ENCODE measurements at regions not wholly inside any gene's neighbourhood (a gene's known extent, or its start where the extent isn't known, plus 50 kb on each side); places are given as distances from the start of the nearest gene placed in this dataset.

DNA sequence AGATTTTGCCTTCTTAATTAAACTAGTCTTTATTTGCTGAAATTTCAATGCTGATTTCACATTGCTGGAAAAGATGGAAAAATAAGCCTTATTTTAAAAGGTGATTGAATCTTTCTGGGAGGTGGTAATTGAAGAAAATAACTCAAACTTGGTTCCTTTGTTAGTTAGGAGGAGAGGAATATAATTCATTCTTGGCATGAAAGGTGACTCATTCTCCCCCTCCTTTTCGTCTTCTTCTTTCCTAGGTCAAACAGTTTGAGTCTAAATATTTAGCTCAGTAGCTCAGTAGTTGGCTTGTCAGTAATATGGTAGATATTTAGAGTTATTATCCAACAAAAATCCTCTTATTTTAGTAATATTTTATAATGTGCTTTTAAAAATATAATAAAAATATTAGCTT, 353.9 kb upstream of the MEF2C start:
- DNase-seq, result no peak

DNA sequence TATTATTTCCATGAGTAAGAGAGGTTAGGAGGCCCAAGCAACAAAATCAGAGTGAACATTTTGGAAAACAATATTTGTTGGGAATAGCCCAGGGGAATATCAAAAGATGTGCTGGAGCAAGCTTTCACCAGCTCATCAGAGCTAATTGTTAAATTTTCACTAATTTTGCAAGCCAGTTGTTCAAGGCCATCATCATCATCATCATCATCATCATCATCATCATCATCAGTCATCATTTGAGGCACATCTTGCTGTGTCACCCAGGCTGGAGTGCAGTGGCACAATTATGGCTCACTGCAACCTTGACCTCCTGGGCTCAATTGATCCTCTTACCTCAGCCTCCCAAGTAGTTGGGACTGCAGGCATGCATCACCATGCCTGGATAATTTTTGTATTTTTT, 350.5 kb upstream of the MEF2C start:
- no peak for DNase-seq

DNA sequence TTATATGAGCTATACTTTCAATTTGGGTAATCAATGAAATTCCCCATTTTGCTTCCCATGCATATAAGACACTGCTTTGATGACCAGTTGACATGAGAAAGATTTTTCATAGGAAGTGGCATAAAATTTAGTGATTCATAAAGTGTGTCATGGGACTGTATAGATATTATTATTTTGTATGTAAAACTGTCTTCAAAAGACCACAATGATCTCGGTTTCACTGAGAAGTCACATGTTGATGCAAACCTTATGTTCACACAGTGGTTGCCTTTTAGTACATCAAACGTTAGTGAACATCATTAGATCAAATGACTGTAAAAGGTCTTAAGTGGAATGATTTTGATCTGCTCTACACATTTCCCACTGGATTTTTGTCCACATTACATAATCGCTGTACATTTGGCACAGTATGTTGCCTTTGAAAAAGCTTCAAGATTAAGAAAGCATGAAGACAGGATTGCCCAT, 349.2 kb upstream of the MEF2C start:
- no peak for DNase-seq

DNA sequence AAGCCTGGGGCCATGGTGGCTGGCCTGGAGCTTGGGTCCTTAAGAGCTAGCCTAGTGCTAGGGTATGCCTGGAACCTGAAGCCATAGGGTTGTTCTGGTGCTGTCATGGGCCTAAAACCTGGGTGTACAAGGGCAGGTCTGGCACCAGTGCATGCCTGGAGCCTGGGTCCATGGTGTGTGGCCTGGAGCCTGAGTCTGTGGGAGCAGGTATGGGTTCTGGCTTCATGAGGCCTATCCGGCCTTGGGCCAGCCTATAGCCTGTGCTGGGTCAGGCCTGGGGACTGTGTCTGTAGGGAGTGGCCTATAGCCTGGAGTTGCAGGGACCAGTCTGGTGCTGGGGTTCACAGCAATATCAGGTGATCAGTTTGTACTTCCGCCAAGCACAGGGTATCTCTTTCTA, 347.2 kb upstream of the MEF2C start:
- no peak for DNase-seq

DNA sequence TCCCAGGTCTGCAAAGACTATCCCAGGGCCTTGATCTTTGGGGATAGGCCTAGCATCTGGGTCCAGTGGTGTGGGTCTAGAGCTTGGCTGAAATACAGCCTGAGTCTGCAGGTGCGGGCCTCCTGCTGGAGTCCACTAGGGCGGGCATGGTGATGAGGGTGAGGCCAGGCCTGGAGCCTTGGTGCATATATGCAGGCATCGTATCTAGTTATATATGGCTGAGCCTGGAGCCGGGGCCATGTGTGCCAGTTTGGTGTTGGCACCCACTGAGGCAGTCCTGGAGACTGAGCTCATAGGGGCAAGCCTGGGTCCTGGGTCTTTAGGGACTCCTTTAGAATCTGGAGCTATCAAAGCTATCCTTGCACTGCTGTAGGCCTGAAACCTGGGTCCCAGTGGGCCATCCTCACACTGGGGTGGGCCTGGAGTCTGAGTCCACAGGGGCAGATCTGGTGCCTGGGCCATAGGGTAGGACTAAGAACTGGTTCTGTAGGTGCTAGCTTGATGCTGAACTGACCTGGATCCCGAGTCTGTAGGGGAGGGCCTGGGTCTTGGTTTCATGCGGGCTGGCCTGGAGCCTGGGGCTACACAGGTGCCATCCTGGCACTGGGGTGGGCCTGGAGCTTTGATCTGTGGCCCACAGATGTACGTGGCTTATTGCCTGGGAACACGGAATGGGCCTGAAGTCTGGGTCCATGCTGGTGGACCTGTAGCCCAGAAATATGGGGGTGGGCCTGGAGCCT, 346.5 kb upstream of the MEF2C start:
- DNase-seq, result no peak

DNA sequence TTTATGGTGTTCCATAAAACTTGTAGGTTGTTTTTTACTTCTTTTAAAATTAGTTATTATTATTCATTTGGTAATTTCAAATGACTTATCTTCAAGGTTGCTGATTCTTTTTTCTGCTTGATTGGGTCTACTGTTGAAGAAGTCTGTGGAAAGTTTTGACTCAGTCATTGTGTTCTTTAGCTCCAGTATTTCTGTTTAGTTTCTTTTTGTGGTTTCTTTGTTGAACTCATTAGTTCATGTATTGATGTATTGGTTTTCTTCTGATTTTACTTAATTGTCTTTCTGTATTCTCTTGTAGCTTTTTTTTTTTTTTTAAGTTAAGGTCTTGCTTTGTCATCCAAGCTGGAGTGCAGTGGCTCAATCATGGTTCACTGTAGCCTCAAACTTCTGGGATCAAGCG, 345.4 kb upstream of the MEF2C start:
- DNase-seq, result no peak

DNA sequence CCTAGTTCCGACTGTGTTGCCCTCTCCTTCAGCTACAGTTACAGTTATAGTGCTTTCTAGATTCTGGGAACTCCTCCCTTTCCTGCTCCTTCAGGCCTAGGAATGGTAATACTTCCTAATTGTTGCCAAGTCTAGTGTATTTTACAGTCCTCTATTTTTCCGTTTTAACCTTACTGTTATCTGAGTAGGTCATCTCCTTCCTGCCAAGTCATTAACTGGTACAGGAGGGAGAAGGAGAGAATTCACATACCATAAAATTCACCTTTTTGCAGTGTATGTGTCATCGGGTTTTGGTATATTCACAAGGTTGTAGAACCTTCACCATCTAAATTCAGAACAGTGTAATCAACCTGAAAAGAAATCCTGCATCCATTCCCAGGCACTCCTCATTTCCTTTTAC, 335.4 kb upstream of the MEF2C start:
- no peak for DNase-seq

DNA sequence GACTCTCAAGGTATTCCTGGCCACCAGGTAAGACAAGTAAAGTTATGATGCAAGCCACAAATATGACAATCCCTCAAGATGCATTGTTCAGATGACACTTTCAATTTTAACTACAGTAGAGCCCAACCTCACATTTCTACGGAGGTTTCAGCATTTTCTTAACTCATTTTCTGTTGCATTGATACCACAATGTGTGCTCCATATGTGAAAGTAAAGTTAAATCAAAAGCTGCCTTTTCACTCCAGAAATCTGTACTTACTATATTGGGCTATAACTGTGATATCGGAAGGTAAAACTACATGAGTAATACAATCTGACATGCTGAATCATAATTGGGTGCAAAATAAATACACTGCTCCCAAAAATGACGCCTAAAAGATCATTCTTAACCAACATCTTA, 333.6 kb upstream of the MEF2C start:
- no peak for DNase-seq

DNA sequence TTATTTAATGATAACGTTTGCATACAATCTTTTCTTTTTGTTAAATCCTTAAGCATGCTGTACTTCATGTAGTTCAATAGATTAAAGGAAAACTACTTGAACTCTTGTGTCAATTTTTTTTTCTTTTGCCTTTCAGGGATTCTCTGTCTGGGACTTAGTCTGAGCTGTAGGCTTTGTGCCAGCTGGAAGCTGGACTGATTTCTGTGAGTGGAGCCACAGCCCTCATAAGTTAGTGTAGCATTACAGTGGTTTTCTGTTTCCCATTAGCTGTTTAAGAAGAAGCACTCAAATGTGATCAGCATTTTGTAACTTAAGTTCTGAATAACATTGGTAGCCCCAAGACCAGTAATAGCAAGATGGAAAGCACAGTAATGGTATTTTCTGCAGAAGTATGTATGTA, 330.6 kb upstream of the MEF2C start:
- DNase-seq, result no peak

DNA sequence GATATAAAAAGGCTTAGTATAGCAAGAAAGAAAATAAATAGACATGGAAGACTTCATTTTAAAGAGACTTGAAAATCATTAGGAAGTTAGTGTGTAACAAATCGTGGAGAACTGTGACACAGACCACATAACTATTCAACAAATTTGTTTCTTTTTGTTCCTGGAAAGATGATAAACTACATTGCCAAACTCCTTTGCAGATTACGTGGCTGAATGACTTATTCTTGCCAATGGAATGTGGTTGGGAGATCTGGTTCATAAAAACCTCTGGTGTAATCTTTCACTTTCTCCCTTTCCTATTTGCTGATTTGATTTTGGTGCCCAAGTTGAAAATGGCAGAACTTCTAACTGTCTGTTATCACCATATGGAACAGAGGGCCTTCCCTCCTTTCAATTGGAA, 328.9 kb upstream of the MEF2C start:
- DNase-seq, result no peak

DNA sequence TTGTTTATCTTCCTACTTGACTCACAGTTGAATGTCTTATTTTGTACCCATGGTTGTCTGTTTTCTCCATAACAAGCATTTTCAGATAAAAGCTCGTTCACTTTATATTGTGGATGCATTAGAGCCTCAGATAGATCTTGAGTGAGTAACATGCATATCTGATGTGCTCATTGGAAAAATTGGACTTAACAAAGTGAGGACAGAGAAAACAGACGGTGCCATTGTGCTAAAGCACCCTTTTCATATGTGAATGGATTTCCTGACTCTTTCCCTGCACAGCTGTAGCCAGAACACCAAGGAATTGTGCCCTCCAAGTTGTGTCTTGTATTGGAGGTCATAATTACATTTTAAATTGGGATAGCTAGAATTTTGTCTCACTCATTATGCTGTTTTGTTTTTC, 325.8 kb upstream of the MEF2C start:
- no peak for DNase-seq

DNA sequence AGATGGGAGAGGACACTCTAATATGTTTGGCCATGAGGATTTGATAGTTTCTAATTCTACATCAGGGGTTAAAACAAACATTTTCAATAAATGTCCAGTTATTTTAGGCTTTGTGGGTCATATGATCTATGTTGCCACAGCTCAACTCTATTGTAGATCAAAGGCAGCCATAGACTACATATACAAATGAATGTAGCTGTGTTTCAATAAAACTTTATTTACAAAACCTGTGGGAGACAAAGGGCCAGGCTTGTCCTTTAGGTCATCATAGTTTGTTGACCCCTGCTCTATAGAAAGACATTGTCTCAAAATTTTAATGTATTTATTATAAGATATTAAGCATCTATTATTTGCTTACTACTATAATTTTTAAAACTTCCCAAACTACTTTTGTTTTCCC, 325.4 kb upstream of the MEF2C start:
- DNase-seq, result no peak

DNA sequence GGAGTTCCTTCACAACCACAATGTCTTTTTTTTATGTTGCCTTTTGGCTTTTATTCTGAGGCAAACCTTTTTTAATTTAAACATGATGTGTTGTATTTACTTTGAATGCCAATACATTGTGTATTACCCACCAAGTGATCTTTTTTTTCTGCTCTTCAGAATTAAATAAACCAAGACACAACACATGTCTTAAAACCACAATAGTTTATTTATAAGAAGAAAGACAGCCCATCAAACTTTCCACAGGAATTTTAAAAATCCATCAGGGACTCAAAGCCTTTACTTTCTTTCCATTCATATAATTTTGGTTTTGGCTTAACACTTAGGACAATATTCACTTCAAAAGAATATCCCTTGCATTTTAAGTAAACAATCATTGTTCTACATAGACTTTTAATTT, 321.8 kb upstream of the MEF2C start:
- no peak for DNase-seq

DNA sequence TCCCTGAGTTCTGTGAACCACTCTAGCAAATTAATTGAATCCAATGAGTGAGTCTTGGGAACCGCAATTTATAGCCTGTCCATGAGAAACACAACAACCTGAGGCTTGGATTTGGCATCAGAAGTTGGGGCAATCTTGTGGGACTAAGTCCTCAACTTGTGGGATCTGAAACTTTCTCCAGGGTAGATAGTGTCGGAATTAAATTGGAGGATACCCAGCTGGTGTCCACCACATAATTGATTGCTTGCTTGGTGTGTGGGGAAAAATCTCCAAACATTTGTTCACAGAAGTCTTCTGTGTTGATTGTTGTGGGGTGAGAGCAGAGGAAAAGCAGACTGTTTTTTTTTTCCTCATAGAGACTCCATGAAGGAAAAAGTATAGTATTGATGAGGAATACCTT, 320.6 kb upstream of the MEF2C start:
- no peak for DNase-seq

DNA sequence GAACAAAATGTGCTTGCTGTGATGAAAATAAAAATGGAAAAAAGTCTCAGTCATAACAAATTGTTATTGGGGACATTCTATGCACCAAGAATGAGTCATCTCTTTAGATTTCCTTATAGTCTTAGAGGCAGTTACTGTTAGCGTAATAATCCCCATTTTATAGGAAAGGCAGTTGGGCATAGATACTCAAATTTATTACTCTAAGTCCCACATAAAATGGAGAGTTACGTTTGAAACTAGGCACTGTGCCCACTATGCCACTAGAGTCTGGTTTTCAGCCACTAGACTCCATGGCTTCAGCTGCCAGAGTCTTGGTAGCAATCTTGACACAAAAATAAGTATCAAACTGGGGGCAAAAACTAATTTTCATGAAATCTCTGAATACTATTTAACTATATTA, 317.9 kb upstream of the MEF2C start:
- DNase-seq, result no peak

DNA sequence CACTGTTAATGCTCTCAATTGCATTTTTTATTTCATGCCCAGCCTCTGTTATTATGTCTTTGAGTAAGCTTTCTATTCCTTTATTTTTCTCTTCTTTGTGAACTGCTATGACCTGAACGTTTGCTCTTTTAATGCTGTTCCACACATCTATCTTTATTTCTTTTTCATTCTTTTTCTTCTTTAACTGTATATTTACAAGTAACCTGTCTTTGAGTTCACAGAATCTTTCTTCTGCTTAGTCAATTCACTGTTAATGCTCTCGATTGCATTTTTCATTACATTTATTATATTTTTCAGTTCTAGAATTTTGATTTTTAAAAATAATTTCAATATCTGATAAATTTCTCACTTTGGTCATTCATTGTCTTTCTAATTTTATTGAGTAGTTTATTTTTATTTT, 316.3 kb upstream of the MEF2C start:
- DNase-seq, result no peak

DNA sequence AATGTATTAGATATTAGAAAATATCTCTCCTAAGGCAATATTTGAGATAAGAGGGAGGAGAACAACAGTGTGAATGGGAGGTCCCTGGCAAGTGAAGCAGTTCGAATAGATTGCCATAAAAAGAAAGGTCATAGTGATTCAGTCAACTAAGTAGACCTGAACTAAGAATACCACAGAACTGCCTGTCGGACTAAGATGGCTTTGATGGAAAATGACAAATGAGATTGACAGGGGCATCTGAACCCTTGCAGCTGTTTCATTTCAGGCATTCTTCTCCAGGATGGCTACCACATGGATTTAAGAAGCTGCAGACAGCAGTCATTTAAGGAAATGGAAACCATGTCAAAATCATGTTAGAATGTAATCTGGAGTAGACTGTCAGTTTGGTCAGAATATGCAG, 308.4 kb upstream of the MEF2C start:
- DNase-seq, result no peak

DNA sequence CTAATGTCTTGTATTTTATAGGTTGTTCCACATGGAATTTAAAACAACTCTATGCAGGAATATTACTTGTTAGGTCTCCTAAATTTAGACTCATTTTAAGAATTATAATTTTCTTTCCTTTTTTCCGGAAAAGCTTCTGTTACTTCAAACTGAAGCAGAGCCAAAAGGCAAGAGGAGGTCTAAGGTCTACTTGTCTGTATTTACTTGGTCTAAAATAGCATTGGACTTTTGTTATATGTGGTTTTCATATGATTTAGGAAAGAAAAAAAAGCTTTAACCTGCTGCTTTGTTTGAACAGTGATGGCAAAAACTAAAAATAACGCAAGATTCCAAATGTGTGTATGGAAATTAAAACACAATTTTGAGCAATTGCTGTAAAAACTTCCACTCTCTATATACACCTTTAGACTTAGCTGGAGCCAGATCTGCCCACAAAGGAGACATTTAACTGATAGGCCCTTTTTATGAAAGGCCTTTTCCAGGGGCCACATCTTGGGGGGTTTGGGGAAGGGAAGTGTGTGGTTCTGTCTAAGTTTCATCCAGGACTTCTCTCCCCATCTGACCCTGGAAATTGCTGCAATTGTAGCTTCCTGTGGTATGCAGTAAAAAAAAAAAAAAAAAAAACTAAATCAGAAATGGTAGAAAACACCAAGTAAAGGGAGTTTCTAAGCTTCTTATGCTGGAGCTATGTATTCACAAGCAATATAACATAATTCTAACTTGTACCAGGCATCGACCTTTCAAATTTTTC, 307.7 kb upstream of the MEF2C start:
- no peak for DNase-seq

DNA sequence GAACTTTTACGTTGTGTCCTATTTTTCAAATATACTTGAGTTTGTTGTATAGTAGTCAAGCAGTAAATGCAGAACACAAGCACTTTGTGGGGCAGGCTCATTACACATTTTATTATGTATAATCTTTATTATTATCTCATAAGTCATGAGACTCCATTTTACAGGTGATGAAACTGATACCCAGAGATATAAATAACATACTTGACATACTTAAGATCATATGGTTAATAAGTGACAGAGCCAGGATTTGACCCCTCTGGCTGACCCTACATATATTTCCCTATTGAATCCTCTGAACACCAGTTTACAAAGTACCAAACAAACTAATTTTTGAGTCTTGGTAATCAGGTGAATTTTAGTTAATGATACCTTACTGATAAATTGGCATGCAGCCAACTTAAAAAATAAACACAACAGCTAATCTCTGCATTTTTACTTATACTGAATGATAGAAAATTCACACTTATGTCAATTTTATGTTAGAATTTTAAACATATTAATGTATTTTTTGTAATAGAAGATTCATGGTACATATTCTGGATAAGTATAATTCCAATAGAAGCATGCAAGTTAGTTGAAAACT, 305.0 kb upstream of the MEF2C start:
- no peak for DNase-seq

DNA sequence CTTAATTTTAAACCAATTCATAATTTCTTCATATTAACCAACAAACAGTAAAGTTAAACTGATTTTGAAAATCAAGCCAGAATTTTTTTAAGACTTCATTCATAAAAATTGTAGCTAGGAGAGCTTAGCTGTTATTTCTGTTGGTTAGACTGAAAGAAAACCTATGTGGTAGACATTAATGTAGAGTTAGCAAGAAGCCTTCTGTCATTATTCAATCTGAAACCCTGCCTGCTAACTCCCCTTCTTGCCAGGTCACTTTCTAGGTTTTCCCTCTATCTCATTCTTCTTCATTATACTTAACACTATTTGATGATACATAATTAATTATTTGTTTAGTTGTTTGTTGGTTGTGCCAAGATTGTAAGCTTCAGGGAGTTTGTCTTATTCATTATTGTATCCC, 304.3 kb upstream of the MEF2C start:
- no peak for DNase-seq

DNA sequence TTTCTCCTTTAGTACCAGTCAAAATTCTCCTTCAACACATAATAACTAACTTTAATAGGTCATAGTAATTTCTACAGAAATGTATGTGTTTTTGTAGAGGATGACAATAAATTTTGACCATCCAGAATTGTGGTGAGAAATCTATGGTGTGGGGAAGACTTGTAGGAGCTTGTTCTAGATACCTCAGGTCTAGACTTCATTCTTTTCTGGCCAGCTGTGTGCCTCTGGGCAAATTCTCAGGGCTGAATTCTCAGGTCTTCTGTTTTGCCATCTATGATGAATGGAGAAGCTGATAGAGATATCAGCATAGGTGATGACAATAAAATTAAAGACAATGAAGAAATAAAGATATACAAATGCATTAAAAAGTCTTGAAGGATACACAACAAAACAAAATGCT, 298.6 kb upstream of the MEF2C start:
- no peak for DNase-seq

DNA sequence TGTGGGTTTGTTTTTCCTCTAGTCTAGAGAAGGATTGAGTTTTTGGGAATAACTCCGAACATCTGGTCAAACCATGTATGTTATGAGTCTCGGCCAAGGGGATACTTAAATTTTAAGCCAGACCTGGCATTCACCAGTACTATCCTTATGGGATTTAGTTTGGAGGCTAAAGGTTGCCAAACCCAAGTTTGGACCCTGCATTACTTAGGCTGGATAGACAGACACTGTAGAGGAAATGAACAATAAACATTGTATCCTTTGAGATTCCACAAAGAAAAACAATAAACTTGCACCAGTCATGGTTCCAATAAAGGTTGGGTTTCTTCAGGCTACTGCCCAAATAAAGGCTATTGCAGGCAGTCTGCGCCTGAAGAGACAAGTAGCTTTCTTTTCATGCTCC, 296.7 kb upstream of the MEF2C start:
- DNase-seq, result no peak

DNA sequence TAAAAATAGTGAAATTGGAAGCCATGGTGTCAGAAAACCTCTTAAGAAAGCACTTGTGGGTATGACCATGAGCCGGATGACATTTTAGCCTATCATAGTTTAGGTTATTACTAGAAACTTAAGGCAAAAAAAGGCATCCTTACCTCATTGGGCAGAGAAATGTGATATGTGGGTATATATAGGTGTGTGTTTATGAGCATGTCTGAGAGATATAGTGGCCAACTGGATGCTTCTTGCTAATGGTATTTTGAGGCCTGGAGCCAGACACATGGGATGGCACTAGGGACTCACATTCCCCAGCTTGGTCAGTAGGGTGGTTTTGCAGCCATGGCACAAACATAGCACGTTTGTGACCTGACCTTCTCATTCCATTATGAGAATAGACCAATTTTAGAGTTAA, 295.6 kb upstream of the MEF2C start:
- no peak for DNase-seq

DNA sequence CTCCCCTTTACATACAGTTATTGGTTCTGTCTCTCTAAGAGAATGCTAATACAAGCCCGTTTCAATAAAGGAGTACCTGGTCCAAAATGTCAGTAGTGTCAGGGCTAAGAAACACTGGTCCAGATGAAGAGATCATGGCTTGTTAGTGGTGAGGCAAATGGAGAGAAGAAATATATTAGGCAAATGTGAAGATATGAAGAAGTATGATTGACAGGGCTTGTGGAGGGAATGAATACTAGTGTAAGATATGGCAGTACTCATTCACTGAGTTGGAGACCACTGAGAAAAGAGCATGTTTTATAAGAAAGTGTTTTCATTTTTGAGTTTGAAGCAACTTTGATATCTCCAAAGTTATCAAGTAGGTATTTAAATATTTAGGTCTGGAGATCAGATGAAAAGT, 290.5 kb upstream of the MEF2C start:
- no peak for DNase-seq

DNA sequence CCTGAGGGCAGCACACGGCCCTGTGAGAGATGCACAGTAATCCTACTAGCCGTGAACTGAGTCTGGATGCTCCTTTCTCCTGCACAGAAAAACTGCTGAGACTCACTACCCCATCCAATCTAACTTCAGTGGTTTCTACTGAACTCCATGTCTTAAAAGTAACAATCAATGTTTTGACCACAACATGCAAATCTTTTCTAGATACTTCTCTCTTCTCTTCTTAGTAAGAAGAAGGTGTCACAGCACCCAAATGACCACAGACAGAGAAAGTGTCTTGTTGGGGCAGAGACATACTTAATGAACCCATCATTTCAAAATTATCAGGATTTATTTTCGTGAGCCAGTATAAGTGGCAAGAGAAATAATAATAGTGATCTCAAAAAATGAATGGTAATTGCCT, 285.8 kb upstream of the MEF2C start:
- DNase-seq, result no peak
